A673 (cell line): ENCODE measurements at regions not wholly inside any gene's neighbourhood (a gene's known extent, or its start where the extent isn't known, plus 50 kb on each side); places are given as distances from the start of the nearest gene placed in this dataset.

Source experiments
- BruUV-seq: library from RNA; stranded (reverse); fragments of 400-500 nt; replicated peaks from 2 replicates; lab custom pipeline; 2021; lab: Mats Ljungman, UMichigan
- CTCF ChIA-PET: fragments of 300-600 bp; sonication (Branson Sonifier 250); formaldehyde crosslinking; loops from one replicate; lab custom pipeline; 2022; ENCODE audit warnings: antibody characterized with exemption; lab: Charles Lee
- POLR2A ChIA-PET: fragments of 300-600 bp; sonication (Branson Sonifier 250); formaldehyde crosslinking; loops from one replicate; lab custom pipeline; 2022; ENCODE audit warnings: antibody characterized with exemption; ENCODE audit not compliant: low non-redundant PET; lab: Charles Lee
- DNase-seq: peaks from one replicate; pipeline ENCODE4 v3.0.0-alpha.2; 2015; ENCODE audit warnings: low spot score
- H3K27ac ChIP-seq: fragments of 200-600 bp; sonication (generic); 2 replicates; pipeline ENCODE4 v1.5.1; 2016; ENCODE audit warnings: mixed run types, low read depth, mild to moderate bottlenecking, mixed read lengths, antibody characterized with exemption, low read length; ENCODE audit not compliant: poor library complexity, severe bottlenecking
- H3K27me3 ChIP-seq: fragments of 200-600 bp; sonication (generic); replicated peaks from 2 replicates; pipeline ENCODE4 v1.6.1; 2017; ENCODE audit warnings: mixed run types, low read depth, mild to moderate bottlenecking, mixed read lengths, antibody characterized with exemption, low read length; ENCODE audit not compliant: insufficient read depth, poor library complexity
- H3K36me3 ChIP-seq: fragments of 200-600 bp; sonication (generic); 2 replicates; pipeline ENCODE4 v1.6.1; 2016; ENCODE audit warnings: mixed run types, mild to moderate bottlenecking, mixed read lengths, antibody characterized with exemption, low read length; ENCODE audit not compliant: insufficient read depth, poor library complexity, severe bottlenecking
- H3K4me1 ChIP-seq: fragments of 200-600 bp; sonication (generic); 2 replicates; pipeline ENCODE4 v1.6.1; 2017; ENCODE audit warnings: mixed run types, mild to moderate bottlenecking, mixed read lengths, antibody characterized with exemption, low read length; ENCODE audit not compliant: insufficient read depth, poor library complexity, severe bottlenecking
- H3K4me3 ChIP-seq: fragments of 200-600 bp; sonication (generic); 2 replicates; pipeline ENCODE4 v1.5.1; 2016; ENCODE audit warnings: low read depth, mixed run types, mild to moderate bottlenecking, mixed read lengths, low read length; ENCODE audit not compliant: poor library complexity, severe bottlenecking
- H3K9me3 ChIP-seq: fragments of 200-600 bp; sonication (generic); 2 replicates; pipeline ENCODE4 v1.6.1; 2016; ENCODE audit warnings: mixed run types, low read depth, mild to moderate bottlenecking, mixed read lengths, antibody characterized with exemption, low read length; ENCODE audit not compliant: poor library complexity, severe bottlenecking
- CTCF ChIP-seq: fragments of 300-800, 200-600 bp; sonication (generic); conservative IDR thresholded peaks from 2 replicates; pipeline ENCODE4 v1.5.1; 2017; ENCODE audit warnings: low read depth, mild to moderate bottlenecking, antibody characterized with exemption, low read length, moderate library complexity, mixed read lengths
- EZH2 ChIP-seq: fragments of 200-600 bp; sonication (generic); IDR thresholded peaks from 2 replicates; pipeline ENCODE4 v1.6.1; 2017; ENCODE audit warnings: borderline replicate concordance, low read depth, mild to moderate bottlenecking, mixed read lengths, antibody characterized with exemption, low read length; ENCODE audit not compliant: poor library complexity, severe bottlenecking
- intact Hi-C: fragments of 100-400 bp; cut with micrococcal nuclease; formaldehyde crosslinking; loops from one replicate; pipeline ENCODE4 v1.10.0; 2022; ENCODE audit not compliant: unreplicated experiment

DNA sequence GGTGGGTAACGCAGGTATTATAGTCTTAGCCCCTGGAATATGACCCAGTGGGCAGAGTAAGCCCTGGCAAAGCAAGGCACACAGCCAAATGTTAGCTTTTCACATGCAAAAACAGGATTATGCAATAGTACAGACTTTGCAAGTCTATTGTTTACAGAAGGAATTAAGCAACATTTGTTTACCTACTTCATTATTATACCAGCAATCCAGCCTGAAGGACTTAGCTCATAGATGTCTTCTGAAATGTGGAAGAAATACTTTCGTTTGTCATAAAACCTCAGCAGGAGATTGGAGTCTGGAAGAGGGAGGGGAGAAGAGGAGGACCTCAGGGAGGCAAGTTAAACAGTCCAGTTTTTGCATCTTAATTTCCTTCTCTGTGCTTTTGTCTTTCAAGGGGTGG, 226.7 kb upstream of the CENPE start:
- no peak for DNase-seq
- intact Hi-C loops: no loop called here
- ChIA-PET POLR2A (interaction anchor here (0.6 kb wide), 1 partner anchor 33 kb away, joined by 3 read pairs; no protein-coding TSS in a partner anchor), CTCF (no interaction called here)
- H3K9me3 ChIP-seq: no peaks in the 10 kb centered on the region
- BruUV-seq: no TSS peak
- peaks cover 8% of the 10 kb centered on the region for H3K27me3 ChIP-seq
- TF ChIP-seq EZH2: no peak
- TF ChIP-seq CTCF: no peak
- no peak overlapping the region for H3K27ac ChIP-seq
- H3K4me1 ChIP-seq: no peaks in the 10 kb centered on the region
- no peaks in the 10 kb centered on the region for H3K36me3 ChIP-seq
- H3K4me3 ChIP-seq: no peak overlapping the region

GRCh38 chr4:103423261-103423660, 225.1 kb upstream of the CENPE start:
- ChIA-PET CTCF (no interaction called here), POLR2A (no interaction called here)
- H3K27ac ChIP-seq: no peak overlapping the region
- no peak for DNase-seq
- H3K27me3 ChIP-seq: peaks cover 4% of the 10 kb centered on the region
- TF ChIP-seq CTCF (no peak), EZH2 (no peak)
- H3K36me3 ChIP-seq: no peaks in the 10 kb centered on the region
- BruUV-seq: no TSS peak
- H3K4me3 ChIP-seq: no peak overlapping the region
- no peaks in the 10 kb centered on the region for H3K4me1 ChIP-seq
- intact Hi-C loops: no loop called here
- H3K9me3 ChIP-seq: no peaks in the 10 kb centered on the region

GRCh38 chr4:103422467-103423219, 224.5 kb upstream of the CENPE start:
- intact Hi-C loops: no loop called here
- H3K4me1 ChIP-seq: no peaks in the 10 kb centered on the region
- TF ChIP-seq EZH2 (no peak), CTCF (no peak)
- BruUV-seq: no TSS peak
- H3K36me3 ChIP-seq: no peaks in the 10 kb centered on the region
- DNase-seq: no peak
- no peaks in the 10 kb centered on the region for H3K9me3 ChIP-seq
- CTCF ChIA-PET: no interaction called here
- no peak overlapping the region for H3K27ac ChIP-seq
- peaks cover 4% of the 10 kb centered on the region for H3K27me3 ChIP-seq
- POLR2A ChIA-PET: interaction anchor here (0.6 kb wide), 1 partner anchor 1443 kb away, joined by 3 read pairs; no protein-coding TSS in a partner anchor
- H3K4me3 ChIP-seq: no peak overlapping the region
